Spleen (tissue), 7 donors: ENCODE measurements at regions not wholly inside any gene's neighbourhood (a gene's known extent, or its start where the extent isn't known, plus 50 kb on each side); places are given as distances from the start of the nearest gene placed in this dataset.

Experiments
- CTCF ChIP-seq, 11 experiments: fragments of 200-600 bp in 7 of 11; fragments of 450-650 bp in 4 of 11; sonication (generic) in 4 of 11; IDR thresholded peaks in 8 of 11; conservative IDR thresholded peaks in 3 of 11; 1 replicate in 7 of 11; 2 replicates in 4 of 11; pipeline versions ENCODE4 v1.4.0 to v1.8.0; 2016 to 2021; ENCODE audit warnings: antibody characterized with exemption in 11 of 11, inconsistent platforms in 4 of 11, mild to moderate bottlenecking in 1 of 11
- POLR2A ChIP-seq, 3 donors: fragments of 450-650 bp; IDR thresholded peaks; one replicate each; pipeline ENCODE4 v1.5.1; 2017; ENCODE audit warnings: antibody characterized with exemption in 3 of 3, mild to moderate bottlenecking in 1 of 3
- donor health status: DM: no; HTN: no; CAD: no; lungs with moderate emphysema.
- donor health status: DM: no; HTN: no; CAD: no.
- donor health status: DM: no; HTN: no; CAD: no.

GRCh38 chr6:113476937-113477839 is 380.0 kb upstream of the MARCKS start:
- TF ChIP-seq POLR2A (IDR thresholded peaks at IDR 0.05) = no peak
- TF ChIP-seq CTCF (IDR thresholded peaks at IDR 0.05 in 8 of 11, conservative IDR thresholded peaks at IDR 0.05 in 3 of 11) = no peak
